Endothelial cell of umbilical vein (primary cell): ENCODE measurements at regions not wholly inside any gene's neighbourhood (a gene's known extent, or its start where the extent isn't known, plus 50 kb on each side); places are given as distances from the start of the nearest gene placed in this dataset.

ENCODE experiments used
- BruUV-seq: library from RNA; stranded (reverse); fragments of 400-500 nt; replicated peaks from 2 replicates; lab custom pipeline; 2021; lab: Mats Ljungman, UMichigan
- CTCF ChIA-PET: fragments of 300-600, 350-600 bp; sonication (Branson Sonifier 250); formaldehyde crosslinking; loops from one replicate; lab custom pipeline; 2021; ENCODE audit warnings: antibody characterized with exemption, inconsistent platforms; lab: Charles Lee
- POLR2A ChIA-PET: fragments of 300-600, 350-600 bp; sonication (Branson Sonifier 250); formaldehyde crosslinking; loops from one replicate; lab custom pipeline; 2021; ENCODE audit warnings: antibody characterized with exemption, inconsistent platforms; lab: Charles Lee
- DNase-seq: peaks from one replicate; pipeline ENCODE4 v3.0.0-alpha.2; 2011; ENCODE audit warnings: low read depth, low spot score
- FAIRE-seq: peaks from 2 replicates; lab custom pipeline; 2011; peaks lifted over from hg19 to GRCh38; lab: Jason Lieb, UNC
- H2AFZ ChIP-seq: 2 replicates; pipeline ENCODE4 v1.6.0; 2012; ENCODE audit warnings: low read depth, low read length, control low read depth, inconsistent platforms
- H3K27ac ChIP-seq: 2 replicates; pipeline ENCODE4 v1.5.1; 2011; ENCODE audit warnings: low read depth, mild to moderate bottlenecking, control low read depth, low read length, moderate library complexity; ENCODE audit not compliant: insufficient read depth
- H3K27me3 ChIP-seq, 2 experiments: 2 replicates each; pipeline versions ENCODE4 v1.6.0 to v1.6.1; 2011; ENCODE audit warnings: low read length in 2 of 2, mixed read lengths in 1 of 2; ENCODE audit not compliant: control insufficient read depth in 2 of 2, insufficient read depth in 2 of 2
- H3K36me3 ChIP-seq, 2 experiments: 2 replicates in 1 of 2; 3 replicates in 1 of 2; pipeline ENCODE4 v1.5.1; 2011; ENCODE audit warnings: low read length in 2 of 2, mild to moderate bottlenecking in 1 of 2, moderate library complexity in 1 of 2; ENCODE audit not compliant: control insufficient read depth in 2 of 2, insufficient read depth in 2 of 2; ENCODE audit errors: extremely low read depth in 1 of 2
- H3K4me1 ChIP-seq: 3 replicates; pipeline ENCODE4 v1.5.1; 2011; ENCODE audit warnings: mild to moderate bottlenecking, low read length; ENCODE audit not compliant: control insufficient read depth, insufficient read depth; ENCODE audit errors: extremely low read depth
- H3K4me2 ChIP-seq: 2 replicates; pipeline ENCODE4 v1.6.1; 2011; ENCODE audit warnings: low read length, control low read depth, mixed read lengths; ENCODE audit not compliant: insufficient read depth
- H3K4me3 ChIP-seq, 3 experiments: fragments of 200-600 bp in 1 of 3; sonication (generic), shearing (Covaris generic) in 1 of 3; replicated peaks in 1 of 3; 2 replicates each; pipeline ENCODE4 v1.5.1; 2011 to 2016; ENCODE audit warnings: control low read depth in 3 of 3, low read length in 3 of 3, mild to moderate bottlenecking in 2 of 3, inconsistent platforms in 1 of 3, low read depth in 1 of 3, moderate library complexity in 1 of 3; ENCODE audit not compliant: insufficient read depth in 1 of 3
- H3K79me2 ChIP-seq: 2 replicates; pipeline ENCODE4 v1.6.0; 2012; ENCODE audit warnings: low read length, inconsistent platforms; ENCODE audit not compliant: control insufficient read depth, insufficient read depth
- H3K9ac ChIP-seq: replicated peaks from 2 replicates; pipeline ENCODE3; 2011; ENCODE audit warnings: low read length, control low read depth; ENCODE audit not compliant: insufficient read depth; ENCODE audit errors: extremely low read depth
- H3K9me1 ChIP-seq: replicated peaks from 3 replicates; pipeline ENCODE4 v1.6.0; 2011; ENCODE audit warnings: mild to moderate bottlenecking, low read length; ENCODE audit not compliant: control insufficient read depth, insufficient read depth; ENCODE audit errors: extremely low read depth
- H3K9me3 ChIP-seq: replicated peaks from 2 replicates; pipeline ENCODE4 v1.5.1; 2012; ENCODE audit warnings: low read length, inconsistent platforms; ENCODE audit not compliant: control insufficient read depth, insufficient read depth
- H4K20me1 ChIP-seq: replicated peaks from 2 replicates; pipeline ENCODE3; 2011; ENCODE audit warnings: mild to moderate bottlenecking, low read length; ENCODE audit not compliant: control insufficient read depth, insufficient read depth; ENCODE audit errors: extremely low read depth
- CTCF ChIP-seq, 2 donors: IDR thresholded peaks; 1 replicate in 1 of 2; 2 replicates in 1 of 2; pipeline ENCODE4 v1.5.1; 2011; ENCODE audit warnings: low read length in 2 of 2, mild to moderate bottlenecking in 2 of 2, moderate library complexity in 2 of 2, control low read depth in 1 of 2, inconsistent platforms in 1 of 2, low read depth in 1 of 2; ENCODE audit not compliant: insufficient read depth in 1 of 2; ENCODE audit errors: extremely low read depth in 1 of 2
- EZH2 ChIP-seq: IDR thresholded peaks from 2 replicates; pipeline ENCODE4 v1.6.1; 2012; ENCODE audit warnings: borderline replicate concordance, low read depth, mild to moderate bottlenecking, moderate library complexity, low read length, inconsistent platforms; ENCODE audit not compliant: severe bottlenecking
- FOS ChIP-seq: IDR thresholded peaks from 2 replicates; pipeline ENCODE4 v1.6.1; 2011; ENCODE audit warnings: mild to moderate bottlenecking, low read length, moderate library complexity, borderline replicate concordance; ENCODE audit not compliant: insufficient read depth
- GATA2 ChIP-seq: IDR thresholded peaks from 2 replicates; pipeline ENCODE4 v1.7.0; 2011; ENCODE audit warnings: low read depth, mild to moderate bottlenecking, moderate library complexity, mixed read lengths, low read length; ENCODE audit not compliant: insufficient read length, insufficient read depth
- JUN ChIP-seq: IDR thresholded peaks from 2 replicates; pipeline ENCODE4 v1.6.1; 2011; ENCODE audit warnings: borderline replicate concordance, low read depth; ENCODE audit not compliant: insufficient read length, insufficient read depth
- MAX ChIP-seq: IDR thresholded peaks from 2 replicates; pipeline ENCODE4 v1.6.1; 2011; ENCODE audit not compliant: insufficient read depth, insufficient read length
- MYC ChIP-seq: IDR thresholded peaks from one replicate; pipeline ENCODE4 v1.6.1; 2011; ENCODE audit warnings: mild to moderate bottlenecking, low read depth, low read length
- POLR2A ChIP-seq: IDR thresholded peaks from 2 replicates; pipeline ENCODE4 v1.6.1; 2012; ENCODE audit warnings: low read depth, mild to moderate bottlenecking, control low read depth, low read length
- POLR2AphosphoS5 ChIP-seq: IDR thresholded peaks from 2 replicates; pipeline ENCODE4 v1.6.1; 2012; ENCODE audit warnings: low read depth, mild to moderate bottlenecking, control low read depth, low read length, moderate library complexity; ENCODE audit not compliant: insufficient read depth
- dilution Hi-C: fragments of 300-500 bp; cut with MboI; formaldehyde crosslinking; loops from one replicate; pipeline ENCODE4 v1.15.0; 2019; ENCODE audit warnings: low sequenced_read_pairs; ENCODE audit not compliant: extremely low pct_ligation_motif_present
- intact Hi-C: fragments of 100-400 bp; cut with micrococcal nuclease; formaldehyde crosslinking; loops from one replicate; pipeline ENCODE4 v1.10.0; 2022

- H3K9me3 ChIP-seq, result peaks cover 1% of the 10 kb centered on the region
- no peaks in the 10 kb centered on the region for H3K79me2 ChIP-seq
- H3K4me1 ChIP-seq, result no peaks in the 10 kb centered on the region
- FAIRE-seq, result no peak
- no peaks in the 10 kb centered on the region for H3K36me3 ChIP-seq
- intact Hi-C loops, result no loop called here
- no peak overlapping the region for H3K9ac ChIP-seq
- no peak overlapping the region for H3K4me2 ChIP-seq
- TF ChIP-seq POLR2A (no peak), EZH2 (no peak), POLR2AphosphoS5 (no peak), GATA2 (no peak), FOS (no peak), JUN (no peak), MAX (no peak), MYC (no peak)
- no TSS peak for BruUV-seq
- H3K9me1 ChIP-seq, result no peaks in the 10 kb centered on the region
- dilution Hi-C loops, result no loop called here
- no peak overlapping the region for H3K4me3 ChIP-seq
- no peaks in the 10 kb centered on the region for H4K20me1 ChIP-seq
- H3K27ac ChIP-seq, result no peak overlapping the region
- no peaks in the 10 kb centered on the region for H3K27me3 ChIP-seq
- no peak overlapping the region for H2AFZ ChIP-seq
- no peak for DNase-seq
- ChIA-PET CTCF (no interaction called here), POLR2A (no interaction called here)
Measured at GRCh38 chr3:76264911-76265310, 479.6 kb upstream of the ZNF717 start.

- Histone ChIP-seq H3K79me2 (no peaks in the 10 kb centered on the region), H3K27ac (no peak overlapping the region), H4K20me1 (no peaks in the 10 kb centered on the region), H3K4me2 (no peak overlapping the region), H3K9me3 (peaks cover 1% of the 10 kb centered on the region), H3K9me1 (no peaks in the 10 kb centered on the region), H3K4me3 (no peak overlapping the region), H2AFZ (no peak overlapping the region), H3K4me1 (no peaks in the 10 kb centered on the region), H3K27me3 (no peaks in the 10 kb centered on the region), H3K36me3 (no peaks in the 10 kb centered on the region), H3K9ac (no peak overlapping the region)
- no peak for FAIRE-seq
- dilution Hi-C loops (no loop called here), intact Hi-C loops (no loop called here)
- POLR2A ChIA-PET, result no interaction called here
- no TSS peak for BruUV-seq
- no peak for TF ChIP-seq FOS
- no peak for TF ChIP-seq MAX
- no peak for TF ChIP-seq JUN
- TF ChIP-seq POLR2A, result no peak
- TF ChIP-seq GATA2, result no peak
- TF ChIP-seq CTCF (IDR thresholded peaks at IDR 0.05; ENCODE audit: extremely low read depth in 1 of 2, insufficient read depth in 1 of 2, low read depth in 1 of 2, low read length in 2 of 2), result no peak
- no peak for TF ChIP-seq EZH2
- TF ChIP-seq POLR2AphosphoS5, result no peak
- no peak for TF ChIP-seq MYC
- DNase-seq, result no peak
- CTCF ChIA-PET, result no interaction called here
Measured at GRCh38 chr3:76266511-76266910, 481.2 kb upstream of the ZNF717 start.
